ENCODE measurements at regions not wholly inside any gene's neighbourhood (a gene's known extent, or its start where the extent isn't known, plus 50 kb on each side); places are given as distances from the start of the nearest gene placed in this dataset.

DNA sequence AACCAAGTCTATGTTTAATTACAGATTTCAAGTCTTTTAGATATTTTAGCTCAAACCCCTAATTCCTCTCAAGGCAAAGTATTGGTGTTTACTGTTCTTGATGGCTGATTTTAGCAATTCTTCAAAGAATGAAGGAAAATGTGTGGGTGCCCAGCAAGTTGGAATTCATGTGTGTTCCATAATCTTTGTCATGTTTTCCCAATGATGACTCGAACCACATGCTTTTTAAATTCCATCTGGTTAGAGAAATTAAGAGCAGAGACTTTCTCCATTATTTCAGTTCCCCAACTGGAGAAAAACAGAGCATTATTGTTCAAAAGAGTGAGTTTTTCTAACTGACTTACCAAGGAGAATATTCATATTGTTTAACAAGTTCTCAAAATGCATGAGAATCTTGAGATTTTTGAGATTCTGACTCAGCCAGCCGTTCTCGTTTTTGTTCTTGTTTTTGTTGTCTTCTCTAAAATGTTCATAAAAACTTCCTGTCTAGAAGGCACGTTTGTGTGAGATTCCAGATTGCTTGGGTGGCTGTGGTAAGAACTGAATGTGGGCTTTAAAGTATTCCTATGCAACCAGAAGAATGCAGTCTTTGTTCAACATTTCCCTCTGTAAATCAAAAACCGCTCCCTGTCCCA lies 404.7 kb downstream of the IRS2 start:
- TF ChIP-seq, protein P1, sequence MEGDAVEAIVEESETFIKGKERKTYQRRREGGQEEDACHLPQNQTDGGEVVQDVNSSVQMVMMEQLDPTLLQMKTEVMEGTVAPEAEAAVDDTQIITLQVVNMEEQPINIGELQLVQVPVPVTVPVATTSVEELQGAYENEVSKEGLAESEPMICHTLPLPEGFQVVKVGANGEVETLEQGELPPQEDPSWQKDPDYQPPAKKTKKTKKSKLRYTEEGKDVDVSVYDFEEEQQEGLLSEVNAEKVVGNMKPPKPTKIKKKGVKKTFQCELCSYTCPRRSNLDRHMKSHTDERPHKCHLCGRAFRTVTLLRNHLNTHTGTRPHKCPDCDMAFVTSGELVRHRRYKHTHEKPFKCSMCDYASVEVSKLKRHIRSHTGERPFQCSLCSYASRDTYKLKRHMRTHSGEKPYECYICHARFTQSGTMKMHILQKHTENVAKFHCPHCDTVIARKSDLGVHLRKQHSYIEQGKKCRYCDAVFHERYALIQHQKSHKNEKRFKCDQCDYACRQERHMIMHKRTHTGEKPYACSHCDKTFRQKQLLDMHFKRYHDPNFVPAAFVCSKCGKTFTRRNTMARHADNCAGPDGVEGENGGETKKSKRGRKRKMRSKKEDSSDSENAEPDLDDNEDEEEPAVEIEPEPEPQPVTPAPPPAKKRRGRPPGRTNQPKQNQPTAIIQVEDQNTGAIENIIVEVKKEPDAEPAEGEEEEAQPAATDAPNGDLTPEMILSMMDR (IDR thresholded peaks at IDR 0.05): no peak
- H3K27ac ChIP-seq: no peak overlapping the region

DNA sequence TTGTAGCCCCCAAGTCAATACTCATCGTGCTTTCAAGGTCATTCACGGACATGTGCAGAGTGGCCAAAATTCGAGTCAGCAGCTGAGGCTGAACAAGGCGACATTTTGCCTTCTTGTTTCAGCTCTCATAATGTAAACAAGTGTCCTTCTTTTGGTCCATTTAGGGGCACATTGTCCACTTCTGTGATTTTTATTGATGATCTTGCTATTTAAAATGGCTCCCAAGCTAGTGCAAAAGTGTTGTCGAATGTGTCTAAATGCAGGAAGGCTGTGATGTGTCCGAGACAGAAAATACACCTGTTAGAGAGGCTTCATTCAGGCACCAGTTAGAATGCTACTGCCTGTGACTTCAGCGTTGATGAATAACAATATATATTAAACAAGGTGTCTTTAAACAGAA lies 405.9 kb downstream of the IRS2 start:
- H3K36me3 ChIP-seq: no peaks in the 10 kb centered on the region
- no peak overlapping the region for H3K27ac ChIP-seq
- no peaks in the 10 kb centered on the region for H3K27me3 ChIP-seq
- TF ChIP-seq, protein P1 (IDR thresholded peaks at IDR 0.05): no peak
- DNase-seq (ENCODE audit: low spot score): no peak
- no peaks in the 10 kb centered on the region for H3K9me3 ChIP-seq
- H3K4me1 ChIP-seq: no peaks in the 10 kb centered on the region
- no peak overlapping the region for H3K4me3 ChIP-seq

More for the DNA sequence above, 404.7 kb downstream of the IRS2 start:
- DNase-seq (ENCODE audit: low spot score): no peak
- Histone ChIP-seq H3K4me1 (no peaks in the 10 kb centered on the region), H3K36me3 (no peaks in the 10 kb centered on the region), H3K27me3 (no peaks in the 10 kb centered on the region), H3K4me3 (no peak overlapping the region), H3K9me3 (no peaks in the 10 kb centered on the region)

DNA sequence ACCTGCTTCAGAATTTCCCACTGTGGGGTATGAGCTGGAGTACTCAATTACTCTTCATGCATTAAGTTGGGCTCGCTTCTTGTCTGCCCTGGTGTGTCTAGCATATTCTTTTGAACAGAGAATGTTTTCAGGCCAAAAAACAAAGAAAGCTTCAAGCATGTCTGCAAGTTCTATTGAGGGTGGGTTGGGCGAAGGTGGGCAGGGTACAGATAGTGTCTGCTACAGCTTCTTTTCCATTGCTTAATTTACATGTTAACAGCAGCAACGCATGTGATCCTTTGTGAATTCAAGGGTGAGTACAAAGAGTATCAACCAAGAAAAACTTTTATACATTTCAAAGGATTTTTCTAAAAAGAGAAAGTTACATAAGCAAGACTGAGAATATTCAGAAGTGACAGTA lies 406.5 kb downstream of the IRS2 start:
- no peak for DNase-seq (ENCODE audit: low spot score)
- Histone ChIP-seq H3K4me3 (no peak overlapping the region), H3K4me1 (no peaks in the 10 kb centered on the region), H3K36me3 (no peaks in the 10 kb centered on the region), H3K9me3 (no peaks in the 10 kb centered on the region), H3K27ac (no peak overlapping the region), H3K27me3 (no peaks in the 10 kb centered on the region)
- TF ChIP-seq, protein P1 (IDR thresholded peaks at IDR 0.05): no peak

DNA sequence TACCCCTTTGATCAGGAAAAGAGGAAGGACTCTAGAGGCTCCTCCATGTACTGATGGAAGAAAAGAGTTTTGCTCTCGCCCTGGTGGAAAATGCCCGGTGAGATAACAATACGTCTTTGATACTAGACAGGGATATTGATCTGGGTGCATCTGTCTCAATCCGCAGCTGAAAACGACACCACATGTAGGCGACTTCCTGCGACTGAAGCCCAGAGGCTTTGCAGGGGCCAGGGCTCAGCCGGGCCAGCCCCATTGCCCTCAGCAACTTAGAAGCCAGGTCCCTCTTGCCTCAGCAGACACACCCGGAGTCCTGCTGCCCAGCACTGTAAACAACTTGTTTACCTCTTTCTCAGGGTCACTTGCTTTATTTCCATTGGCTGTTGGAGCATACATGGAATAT lies 409.4 kb downstream of the IRS2 start:
- TF ChIP-seq, protein P1 (IDR thresholded peaks at IDR 0.05): no peak

DNA sequence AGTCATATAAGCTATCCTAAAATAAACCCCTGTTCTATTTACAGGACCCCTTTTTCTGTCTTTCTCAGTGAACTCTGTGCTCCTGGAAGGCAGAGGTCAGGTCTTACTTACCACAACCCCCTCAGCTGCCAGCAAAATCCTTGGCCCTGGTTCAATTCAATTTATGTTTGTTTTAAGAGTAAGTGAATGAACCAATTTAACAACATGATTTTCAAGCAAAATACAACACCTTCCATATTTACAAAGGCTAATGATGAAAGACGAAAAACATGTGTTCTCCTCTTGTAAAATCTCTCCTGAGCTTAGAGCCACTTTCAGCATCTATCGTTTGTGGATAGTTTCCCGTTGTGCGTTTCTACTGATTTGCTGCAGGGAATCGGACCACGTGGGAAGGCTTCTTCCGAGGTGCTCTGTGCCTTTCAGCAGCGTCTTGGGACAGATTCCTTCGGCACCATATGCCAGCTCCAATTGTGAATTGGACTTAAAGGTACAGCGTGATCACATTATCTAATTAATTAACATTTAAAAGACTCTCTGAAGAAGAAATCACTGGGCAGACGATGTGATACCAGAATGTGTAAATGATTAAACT lies 411.7 kb downstream of the IRS2 start:
- H3K36me3 ChIP-seq: no peaks in the 10 kb centered on the region
- no peak for DNase-seq (ENCODE audit: low spot score)
- no peaks in the 10 kb centered on the region for H3K27me3 ChIP-seq
- H3K27ac ChIP-seq: no peak overlapping the region
- H3K4me1 ChIP-seq: peaks cover 0 to 3% of the 10 kb centered on the region in 2 donors
- no peak overlapping the region for H3K4me3 ChIP-seq
- no peaks in the 10 kb centered on the region for H3K9me3 ChIP-seq
- TF ChIP-seq, protein P1 (IDR thresholded peaks at IDR 0.05): no peak

More for the DNA sequence above, 409.4 kb downstream of the IRS2 start:
- no peaks in the 10 kb centered on the region for H3K36me3 ChIP-seq
- H3K4me3 ChIP-seq: no peak overlapping the region
- H3K27ac ChIP-seq: no peak overlapping the region
- H3K27me3 ChIP-seq: no peaks in the 10 kb centered on the region
- DNase-seq (ENCODE audit: low spot score): no peak
- H3K9me3 ChIP-seq: no peaks in the 10 kb centered on the region
- no peaks in the 10 kb centered on the region for H3K4me1 ChIP-seq

DNA sequence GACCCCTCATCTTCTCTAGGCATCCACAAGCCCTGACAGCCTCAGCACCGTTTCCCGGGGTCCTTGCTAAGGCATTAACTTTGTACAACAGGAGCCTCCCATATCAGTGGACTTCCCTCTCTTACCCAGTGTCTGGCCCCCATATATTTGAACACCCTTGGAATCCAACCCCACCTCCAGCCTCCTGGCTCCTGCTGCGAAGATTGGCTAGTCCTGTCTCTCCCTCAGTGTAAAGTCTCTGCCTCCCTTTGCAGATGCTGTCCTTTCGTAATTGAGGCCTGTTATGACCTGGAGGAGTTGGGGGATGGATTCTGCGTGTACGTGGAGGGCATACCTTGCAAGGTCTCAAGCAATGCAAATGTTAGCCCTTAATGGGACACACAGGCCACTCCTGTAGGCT lies 413.7 kb downstream of the IRS2 start:
- DNase-seq (ENCODE audit: low spot score): no peak
- Histone ChIP-seq H3K4me1 (peaks cover 0 to 9% of the 10 kb centered on the region in 2 donors), H3K36me3 (no peaks in the 10 kb centered on the region), H3K4me3 (no peak overlapping the region), H3K27ac (no peak overlapping the region), H3K27me3 (no peaks in the 10 kb centered on the region), H3K9me3 (no peaks in the 10 kb centered on the region)
- TF ChIP-seq, protein P1 (IDR thresholded peaks at IDR 0.05): no peak
